ENCODE measurements at regions not wholly inside any gene's neighbourhood (a gene's known extent, or its start where the extent isn't known, plus 50 kb on each side); places are given as distances from the start of the nearest gene placed in this dataset.
"Not testable (repeated sequence)": the region's sequence is repeated elsewhere in the genome, so short reads cannot be mapped to it uniquely, and the experiment has no call there.

- DNase-seq, result peak; percentile 40
- intact Hi-C loops (cut with DNase I; ENCODE audit: low total_unique reads), result no loop called here
- Histone ChIP-seq H3K9me3 (no peaks in the 10 kb centered on the region), H3K27ac (peak overlapping the region in 1 of 2 donors; percentile 45), H3K4me3 (peak overlapping the region; percentile 53 to 59), H3K4me1 (peaks cover 6% of the 10 kb centered on the region), H3K27me3 (no peaks in the 10 kb centered on the region), H3K36me3 (ENCODE audit: low read depth, missing control alignments) (no peaks in the 10 kb centered on the region)
- TF ChIP-seq CTCF (IDR thresholded peaks at IDR 0.05) (no peak), POLR2A (IDR thresholded peaks at IDR 0.05) (no peak)
- WGBS, 2 donors, result 2 to 12% methylated on average over 12 to 61 of the region's 68 CpGs
Observed at GRCh38 chr12:67069451-67070306, 199.5 kb upstream of the CAND1 start.

- intact Hi-C loops (cut with DNase I; ENCODE audit: low total_unique reads), result no loop called here
- Histone ChIP-seq H3K4me1 (peaks cover 6% of the 10 kb centered on the region), H3K36me3 (ENCODE audit: low read depth, missing control alignments) (no peaks in the 10 kb centered on the region), H3K4me3 (peak overlapping the region in 1 of 2 donors; percentile 59), H3K27me3 (no peaks in the 10 kb centered on the region), H3K9me3 (no peaks in the 10 kb centered on the region), H3K27ac (no peak overlapping the region)
- no peak for DNase-seq
- WGBS, 2 donors, result 47 to 56% methylated on average over 5 to 6 of the region's 6 CpGs
- TF ChIP-seq CTCF (IDR thresholded peaks at IDR 0.05), result no peak
- no peak for TF ChIP-seq POLR2A (IDR thresholded peaks at IDR 0.05)
Observed at GRCh38 chr12:67070307-67070600, 198.9 kb upstream of the CAND1 start.

- H3K9me3 ChIP-seq, result no peaks in the 10 kb centered on the region
Observed at GRCh38 chr12:67070604-67071003, 198.6 kb upstream of the CAND1 start.

GRCh38 chr12:67072281-67072680 is 196.9 kb upstream of the CAND1 start:
- 89 to 92% methylated on average over 4 of the region's 4 CpGs for WGBS, 2 donors
- DNase-seq; H3K27ac ChIP-seq; H3K9me3 ChIP-seq; H3K4me1 ChIP-seq; H3K4me3 ChIP-seq; intact Hi-C loops (cut with DNase I; ENCODE audit: low total_unique reads); H3K36me3 ChIP-seq (ENCODE audit: low read depth, missing control alignments); H3K27me3 ChIP-seq: not testable (repeated sequence)

More at GRCh38 chr12:67070604-67071003, 198.6 kb upstream of the CAND1 start:
- WGBS, 2 donors, result 63 to 64% methylated on average over 4 of the region's 4 CpGs
- Histone ChIP-seq H3K4me1 (peaks cover 6% of the 10 kb centered on the region), H3K4me3 (no peak overlapping the region), H3K27ac (no peak overlapping the region), H3K36me3 (ENCODE audit: low read depth, missing control alignments) (no peaks in the 10 kb centered on the region), H3K27me3 (no peaks in the 10 kb centered on the region)
- no peak for DNase-seq
- TF ChIP-seq CTCF (IDR thresholded peaks at IDR 0.05), result no peak
- TF ChIP-seq POLR2A (IDR thresholded peaks at IDR 0.05), result no peak
- intact Hi-C loops (cut with DNase I; ENCODE audit: low total_unique reads), result no loop called here

GRCh38 chr12:67073336-67073735 is 195.8 kb upstream of the CAND1 start:
- no peak for DNase-seq
- 45 to 68% methylated on average over 1 of the region's 1 CpG for WGBS, 2 donors
- TF ChIP-seq POLR2A (IDR thresholded peaks at IDR 0.05) (no peak), CTCF (IDR thresholded peaks at IDR 0.05) (no peak)
- no peaks in the 10 kb centered on the region for H3K27me3 ChIP-seq
- no peaks in the 10 kb centered on the region for H3K9me3 ChIP-seq
- H3K27ac ChIP-seq, result no peak overlapping the region
- H3K4me3 ChIP-seq, result no peak overlapping the region
- H3K36me3 ChIP-seq (ENCODE audit: low read depth, missing control alignments), result no peaks in the 10 kb centered on the region
- intact Hi-C loops (cut with DNase I; ENCODE audit: low total_unique reads), result no loop called here
- H3K4me1 ChIP-seq, result no peaks in the 10 kb centered on the region

Measured in testis (tissue), 2 donors.